HepG2 (cell line): ENCODE measurements at regions not wholly inside any gene's neighbourhood (a gene's known extent, or its start where the extent isn't known, plus 50 kb on each side); places are given as distances from the start of the nearest gene placed in this dataset.

Source experiments
- ATAC-seq: fragments of 200-7000 bp; cut with Tn5 transposase; 3 replicates; pipeline ENCODE4 v1.9.1; 2020; ENCODE audit warnings: mild to moderate bottlenecking, moderate library complexity
- BruUV-seq: library from RNA; stranded (reverse); fragments of 400-500 nt; replicated peaks from 2 replicates; lab custom pipeline; 2021; lab: Mats Ljungman, UMichigan
- CTCF ChIA-PET: fragments of 300-600 bp; formaldehyde crosslinking; extraction: SDS; loops from one replicate; lab custom pipeline; 2021; ENCODE audit warnings: low total read pairs, inconsistent platforms, low intra/inter-chr PET ratio; lab: Yijun Ruan, JAX
- POLR2A ChIA-PET: fragments of 350-600 bp; sonication (Branson Sonifier 250); formaldehyde crosslinking; loops from one replicate; lab custom pipeline; 2020; ENCODE audit warnings: antibody characterized with exemption, inconsistent platforms; lab: Yijun Ruan, JAX
- DNase-seq: peaks from one replicate; pipeline ENCODE4 v3.0.0-alpha.2; 2015; ENCODE audit warnings: low spot score
- FAIRE-seq: peaks from 3 replicates; lab custom pipeline; 2011; peaks lifted over from hg19 to GRCh38; lab: Jason Lieb, UNC
- H2AFZ ChIP-seq: one replicate; pipeline ENCODE4 v1.6.1; 2011; ENCODE audit warnings: low read length, inconsistent platforms
- H3K27ac ChIP-seq: fragments of 300-600 bp; 3 replicates; pipeline ENCODE4 v1.8.0; 2011; ENCODE audit warnings: mixed run types, mild to moderate bottlenecking, mixed read lengths, low read length, inconsistent platforms; ENCODE audit not compliant: insufficient read depth; ENCODE audit errors: extremely low read length
- H3K27me3 ChIP-seq, 2 experiments: fragments of 200-600 bp in 1 of 2; 2 replicates in 1 of 2; 3 replicates in 1 of 2; pipeline versions ENCODE4 v1.6.0 to v1.8.0; 2011; ENCODE audit warnings: low read length in 2 of 2, mild to moderate bottlenecking in 2 of 2, moderate library complexity in 2 of 2, inconsistent platforms in 1 of 2; ENCODE audit not compliant: insufficient read depth in 2 of 2, control insufficient read depth in 1 of 2
- H3K36me3 ChIP-seq, 2 experiments: fragments of 200-600 bp in 1 of 2; replicated peaks in 1 of 2; 2 replicates in 1 of 2; 3 replicates in 1 of 2; pipeline versions ENCODE4 v1.5.1 to v1.8.0; 2011; ENCODE audit warnings: low read length in 2 of 2, inconsistent platforms in 1 of 2; ENCODE audit not compliant: insufficient read depth in 2 of 2, control insufficient read depth in 1 of 2
- H3K4me1 ChIP-seq: 2 replicates; pipeline ENCODE4 v1.5.1; 2012; ENCODE audit warnings: low read length, inconsistent platforms; ENCODE audit not compliant: insufficient read depth
- H3K4me2 ChIP-seq: 2 replicates; pipeline ENCODE4 v1.6.0; 2011; ENCODE audit warnings: low read depth, low read length, inconsistent platforms
- H3K4me3 ChIP-seq, 3 experiments: fragments of 200-600 bp in 1 of 3; sonication (generic), shearing (Covaris generic) in 1 of 3; replicated peaks in 1 of 3; 2 replicates each; pipeline ENCODE4 v1.5.1; 2011 to 2016; ENCODE audit warnings: low read length in 3 of 3, inconsistent platforms in 2 of 3, low read depth in 2 of 3, mild to moderate bottlenecking in 2 of 3, control low read depth in 1 of 3, mixed read lengths in 1 of 3; ENCODE audit not compliant: insufficient read depth in 1 of 3
- H3K79me2 ChIP-seq: one replicate; pipeline ENCODE4 v1.6.1; 2011; ENCODE audit warnings: low read length, inconsistent platforms; ENCODE audit not compliant: insufficient read depth
- H3K9ac ChIP-seq: 2 replicates; pipeline ENCODE4 v1.6.0; 2011; ENCODE audit warnings: mild to moderate bottlenecking, low read depth, low read length, inconsistent platforms; ENCODE audit not compliant: insufficient read depth
- H3K9me3 ChIP-seq: 2 replicates; pipeline ENCODE4 v1.5.1; 2012; ENCODE audit warnings: mild to moderate bottlenecking, low read length
- H4K20me1 ChIP-seq: 2 replicates; pipeline ENCODE4 v1.6.0; 2011; ENCODE audit warnings: inconsistent platforms, mild to moderate bottlenecking, low read length, moderate library complexity; ENCODE audit not compliant: insufficient read depth
- ARID3A ChIP-seq: IDR thresholded peaks from 2 replicates; pipeline ENCODE4 v1.6.1; 2012; ENCODE audit warnings: low read depth, low read length, improper control_type of control experiment
- CREB1 ChIP-seq, 2 experiments: fragments of 450-650 bp in 1 of 2; IDR thresholded peaks; 2 replicates each; pipeline ENCODE4 v1.6.1; 2016 to 2017; ENCODE audit warnings: control low read depth in 1 of 2, mild to moderate bottlenecking in 1 of 2, missing compliant biosample characterization in 1 of 2, missing genetic modification characterization in 1 of 2
- DRAP1 ChIP-seq: IDR thresholded peaks from 2 replicates; pipeline ENCODE4 v1.6.1; 2016; ENCODE audit warnings: missing genetic modification reagents, missing compliant biosample characterization
- GABPB1 ChIP-seq: IDR thresholded peaks from 2 replicates; pipeline ENCODE4 v1.6.1; 2016; ENCODE audit warnings: mild to moderate bottlenecking, missing genetic modification reagents, moderate library complexity, missing compliant biosample characterization
- GRHL1 ChIP-seq: sonication (generic); formaldehyde crosslinking; conservative IDR thresholded peaks from 2 replicates; pipeline ENCODE4 v1.8.0; 2022; ENCODE audit warnings: missing genetic modification reagents
- NFE2 ChIP-seq: sonication (generic); formaldehyde crosslinking; IDR thresholded peaks from 2 replicates; pipeline ENCODE4 v1.4.0; 2020; ENCODE audit warnings: missing genetic modification reagents
- TAF1 ChIP-seq: sonication (generic); formaldehyde crosslinking; IDR thresholded peaks from 2 replicates; pipeline ENCODE4 v1.4.0; 2020; ENCODE audit warnings: missing genetic modification reagents
- ZNF256 ChIP-seq: sonication (generic); formaldehyde crosslinking; conservative IDR thresholded peaks from 2 replicates; pipeline ENCODE4 v1.4.0; 2020; ENCODE audit warnings: missing genetic modification reagents
- ZNF552 ChIP-seq: sonication (generic); formaldehyde crosslinking; IDR thresholded peaks from 2 replicates; pipeline ENCODE4 v1.9.0; 2022; ENCODE audit warnings: missing genetic modification reagents, mild to moderate bottlenecking, borderline replicate concordance
- ZNF768 ChIP-seq: sonication (generic); formaldehyde crosslinking; IDR thresholded peaks from 2 replicates; pipeline ENCODE4 v1.4.0; 2020; ENCODE audit warnings: missing genetic modification reagents
- WGBS: methylation state at CpG from one replicate; pipeline ENCODE4 v1.1.6; 2017; ENCODE audit warnings: low lambda C conversion rate; 5-methylcytosine and 5-hydroxymethylcytosine counted together
- in situ Hi-C: cut with HindIII; loops from 2 replicates; pipeline ENCODE4 v1.10.0; 2017; ENCODE audit warnings: low pct_unique_long_range_greater_than_20kb; ENCODE audit not compliant: extremely low pct_ligation_motif_present
- intact Hi-C: fragments of 100-400 bp; cut with micrococcal nuclease; formaldehyde crosslinking; loops from one replicate; pipeline ENCODE4 v1.10.0; 2022; ENCODE audit not compliant: unreplicated experiment

- no peak for TF ChIP-seq GRHL1 (CRISPR knock-in tag)
Measured at GRCh38 chr4:124061413-124061812, 651.1 kb downstream of the ANKRD50 start (continued).

GRCh38 chr4:124065422-124065821, 647.1 kb downstream of the ANKRD50 start:
- Histone ChIP-seq H3K4me2 (no peak overlapping the region), H3K36me3 (no peaks in the 10 kb centered on the region), H3K4me1 (no peaks in the 10 kb centered on the region), H3K79me2 (no peaks in the 10 kb centered on the region), H3K9ac (no peak overlapping the region), H4K20me1 (no peaks in the 10 kb centered on the region), H3K27ac (no peak overlapping the region), H3K9me3 (peaks cover 10% of the 10 kb centered on the region), H2AFZ (no peak overlapping the region), H3K27me3 (no peaks in the 10 kb centered on the region), H3K4me3 (no peak overlapping the region)
- in situ Hi-C loops = no loop called here
- DNase-seq (no peak), ATAC-seq (no peak), FAIRE-seq (no peak)
- CTCF ChIA-PET = no interaction called here
- TF ChIP-seq TAF1 = no peak
- no peak for TF ChIP-seq ZNF256 (CRISPR knock-in tag)
- TF ChIP-seq DRAP1 = no peak
- POLR2A ChIA-PET = no interaction called here
- intact Hi-C loops = no loop called here
- BruUV-seq = no TSS peak

GRCh38 chr4:124065936-124066335, 646.6 kb downstream of the ANKRD50 start:
- no peak overlapping the region for H3K4me3 ChIP-seq
- no peaks in the 10 kb centered on the region for H3K36me3 ChIP-seq
- POLR2A ChIA-PET = no interaction called here
- intact Hi-C loops (no loop called here), in situ Hi-C loops (no loop called here)
- no peak overlapping the region for H3K27ac ChIP-seq
- H3K79me2 ChIP-seq = no peaks in the 10 kb centered on the region
- CTCF ChIA-PET = no interaction called here
- H2AFZ ChIP-seq = no peak overlapping the region
- 48% methylated on average over 4 of the region's 4 CpGs for WGBS
- no peaks in the 10 kb centered on the region for H4K20me1 ChIP-seq
- H3K9me3 ChIP-seq = peaks cover 15% of the 10 kb centered on the region
- TF ChIP-seq CREB1 (IDR thresholded peaks at IDR 0.05) (no peak), CREB1 (CRISPR knock-in tag; IDR thresholded peaks at IDR 0.05) (no peak), NFE2 (CRISPR knock-in tag) (no peak), ZNF768 (CRISPR knock-in tag) (no peak), ARID3A (no peak), GABPB1 (no peak), ZNF552 (CRISPR knock-in tag) (no peak)
- no peak overlapping the region for H3K4me2 ChIP-seq
- no peaks in the 10 kb centered on the region for H3K27me3 ChIP-seq
- ATAC-seq = no peak
- no peak overlapping the region for H3K9ac ChIP-seq
- FAIRE-seq = no peak
- no TSS peak for BruUV-seq
- no peaks in the 10 kb centered on the region for H3K4me1 ChIP-seq
- DNase-seq = no peak
